Caki2 (cell line): ENCODE measurements at regions not wholly inside any gene's neighbourhood (a gene's known extent, or its start where the extent isn't known, plus 50 kb on each side); places are given as distances from the start of the nearest gene placed in this dataset.

ENCODE experiments used
- DNase-seq: peaks from one replicate; pipeline ENCODE4 v3.0.0-alpha.2; 2015; ENCODE audit warnings: low read depth
- in situ Hi-C: cut with HindIII; loops from 2 replicates; pipeline ENCODE4 v1.10.0; 2016; ENCODE audit warnings: low sequenced_read_pairs, low pct_unique_long_range_greater_than_20kb, mixed read lengths

DNA sequence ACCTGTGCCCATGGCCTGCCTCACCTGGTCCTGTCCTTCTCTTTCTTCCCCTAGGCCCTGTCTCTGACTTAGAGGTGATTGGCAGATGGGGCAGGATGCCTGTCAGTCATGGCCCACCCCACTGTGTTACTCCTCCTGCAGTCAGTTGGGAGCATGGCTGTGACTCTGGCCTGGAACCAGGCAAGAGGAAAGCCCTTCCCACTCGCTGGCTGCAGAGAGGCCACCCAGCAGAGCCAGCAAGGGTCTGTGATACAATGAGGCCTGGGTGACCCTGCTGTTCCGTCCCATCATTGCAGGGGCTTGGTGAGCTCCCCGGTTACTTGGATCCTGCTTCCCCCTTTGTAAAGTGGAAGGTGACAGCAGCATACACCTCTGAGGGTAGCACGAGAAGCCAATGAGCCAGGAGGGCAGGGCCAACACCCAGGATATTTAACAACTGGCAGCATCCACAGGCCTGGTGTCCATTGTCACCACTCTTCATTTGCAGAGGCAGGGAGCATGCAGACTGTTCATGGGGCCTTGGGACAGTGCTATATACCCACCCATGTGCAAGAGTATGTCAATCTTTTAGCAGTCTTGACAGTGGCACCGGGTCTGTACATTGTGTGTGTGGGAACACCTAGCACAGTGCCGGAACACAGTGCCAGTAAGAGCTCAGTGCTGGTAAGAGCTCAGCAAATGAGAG lies 191.0 kb upstream of the C1orf174 start:
- in situ Hi-C loops, result no loop called here
- no peak for DNase-seq

DNA sequence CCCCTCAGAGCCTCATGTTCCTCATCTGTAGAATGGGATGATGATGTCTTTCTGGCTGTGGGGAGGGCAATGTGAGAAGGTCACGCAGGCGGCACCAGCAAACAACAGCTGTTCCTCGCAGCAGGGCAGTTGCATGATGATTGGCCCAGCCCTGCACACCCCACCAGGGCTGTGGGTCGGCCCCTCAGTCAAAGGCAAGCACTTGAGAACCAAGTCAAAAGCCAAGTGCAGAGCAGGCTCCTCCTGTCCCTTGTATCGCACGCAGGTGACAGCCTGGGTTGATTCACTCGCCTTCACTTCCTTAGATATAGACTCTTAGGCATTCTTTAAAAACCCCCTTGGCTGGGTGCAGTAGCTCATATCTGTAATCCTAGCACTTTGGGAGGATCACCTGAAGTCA lies 191.9 kb upstream of the C1orf174 start:
- no peak for DNase-seq
- in situ Hi-C loops, result no loop called here

DNA sequence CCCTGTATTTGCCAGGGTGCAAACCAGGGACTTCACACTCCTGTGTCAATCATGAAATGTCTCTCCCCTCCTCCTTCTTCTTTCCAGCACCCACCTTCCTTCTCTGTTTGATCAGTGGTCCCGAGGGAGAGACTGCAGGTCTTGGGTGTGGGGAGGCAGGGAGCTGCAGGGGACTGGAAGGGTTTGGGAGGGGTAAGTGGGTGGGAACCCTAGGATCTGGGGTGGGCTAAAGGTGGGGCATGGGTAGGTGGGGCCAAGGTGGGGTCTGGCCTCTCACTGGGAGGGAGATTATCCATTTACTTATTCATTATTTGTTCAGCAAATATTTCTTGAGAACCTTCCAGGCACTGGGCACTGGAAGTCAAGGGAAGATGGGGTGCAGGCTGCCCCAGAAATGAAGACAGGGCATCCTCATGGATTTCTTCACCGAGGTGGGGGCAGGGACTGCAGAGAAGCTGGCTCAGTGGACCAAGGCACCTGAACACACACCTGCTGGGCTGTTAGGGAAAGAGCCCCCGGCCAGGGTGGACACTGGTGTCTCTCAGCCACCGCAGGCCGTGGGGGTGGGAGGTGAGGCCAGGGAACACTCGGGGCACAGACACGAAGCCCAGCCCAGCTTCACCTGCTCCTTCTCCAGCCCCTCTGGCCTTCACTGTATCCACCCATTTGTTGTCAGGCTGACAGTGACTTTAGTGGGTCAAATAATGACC lies 193.9 kb upstream of the C1orf174 start:
- no peak for DNase-seq

DNA sequence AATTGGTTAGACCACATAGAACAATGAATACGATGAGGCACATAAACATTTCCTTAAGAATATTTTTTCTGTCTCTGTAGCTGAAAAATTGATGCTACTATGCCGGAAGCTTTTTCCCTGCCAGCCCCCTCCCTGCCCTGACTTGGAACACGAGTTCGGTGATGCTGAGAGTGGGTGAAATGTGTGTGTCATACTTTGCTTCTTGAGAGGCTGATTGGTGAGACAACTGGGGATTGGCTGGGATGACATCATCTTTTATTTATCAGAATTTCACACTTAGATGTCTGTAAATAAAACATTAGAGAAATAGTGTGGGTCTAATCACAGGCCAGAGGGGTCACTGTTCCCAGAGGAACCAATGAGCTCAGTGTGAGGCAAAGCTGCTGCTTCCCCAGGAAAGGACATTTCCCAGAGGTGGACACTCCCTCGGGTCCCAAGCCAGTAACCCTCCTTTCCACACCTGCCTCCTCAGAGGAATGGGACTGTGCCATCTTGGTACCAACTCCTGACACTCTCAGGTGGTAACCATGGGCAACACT lies 195.4 kb upstream of the C1orf174 start:
- in situ Hi-C loops, result no loop called here
- DNase-seq, result no peak

More for the DNA sequence above, 193.9 kb upstream of the C1orf174 start:
- in situ Hi-C loops, result no loop called here

DNA sequence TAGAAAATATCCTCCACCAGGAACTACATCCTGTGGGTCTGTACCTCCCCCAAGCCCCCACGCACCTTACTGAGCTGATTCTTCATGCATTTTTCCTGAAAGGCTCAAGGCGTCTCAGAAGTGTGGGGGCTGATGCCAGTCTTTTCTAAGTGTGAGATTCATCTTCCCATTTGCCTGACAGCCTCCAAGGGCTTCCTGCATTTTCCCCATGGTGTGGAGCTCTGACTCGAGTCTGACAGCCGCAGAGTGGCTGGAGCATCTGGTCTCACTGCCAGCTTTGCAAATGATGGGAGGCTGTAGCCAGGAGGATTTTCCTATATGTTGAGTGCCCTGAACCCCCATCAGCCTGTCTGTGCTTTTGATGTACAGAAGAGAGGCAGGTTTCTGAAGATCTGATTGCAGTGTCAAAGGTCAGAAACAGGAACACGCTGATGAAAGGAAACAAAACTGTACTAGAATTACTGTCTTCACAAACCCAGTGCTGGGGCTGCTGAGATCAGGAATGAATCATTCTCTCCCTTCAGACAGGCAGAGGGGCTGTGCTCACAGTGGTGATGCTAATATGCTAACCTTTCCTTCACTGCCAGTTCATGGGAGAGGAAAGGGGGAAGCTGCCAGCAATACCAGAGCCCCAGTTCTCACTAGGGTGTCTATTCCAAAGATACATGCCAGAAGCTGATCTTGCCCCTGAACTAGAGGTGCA lies 201.5 kb upstream of the C1orf174 start:
- DNase-seq, result no peak
- in situ Hi-C loops, result no loop called here

DNA sequence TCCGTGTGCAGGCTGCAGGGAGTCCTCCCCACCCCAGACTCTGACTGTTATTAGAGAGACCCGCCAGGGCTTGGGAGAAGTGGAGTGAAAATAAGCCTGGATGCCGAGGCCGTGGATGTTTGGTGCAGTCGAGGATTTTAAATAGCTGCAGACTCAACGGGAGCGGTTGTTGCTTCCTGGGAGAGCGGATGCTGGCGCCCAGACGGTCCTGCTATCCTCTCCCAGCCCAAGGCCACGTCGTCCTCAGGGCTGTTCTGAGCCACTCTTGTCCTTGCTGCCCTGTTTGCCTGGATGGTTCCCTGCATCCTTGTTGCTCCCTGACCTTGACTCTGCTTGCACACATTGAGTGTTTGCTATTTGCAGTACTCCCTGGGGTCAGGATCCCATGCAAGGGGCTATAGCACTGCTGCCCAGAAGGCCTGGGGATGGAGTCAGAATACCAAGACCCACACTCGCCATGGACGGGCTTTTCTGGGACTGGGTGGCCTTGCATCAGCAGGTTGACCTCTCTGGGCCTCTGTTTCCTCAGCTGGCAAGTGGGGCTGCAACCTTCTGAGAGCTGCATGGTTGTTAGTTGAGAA lies 205.3 kb upstream of the C1orf174 start:
- DNase-seq, result no peak
- in situ Hi-C loops, result no loop called here

DNA sequence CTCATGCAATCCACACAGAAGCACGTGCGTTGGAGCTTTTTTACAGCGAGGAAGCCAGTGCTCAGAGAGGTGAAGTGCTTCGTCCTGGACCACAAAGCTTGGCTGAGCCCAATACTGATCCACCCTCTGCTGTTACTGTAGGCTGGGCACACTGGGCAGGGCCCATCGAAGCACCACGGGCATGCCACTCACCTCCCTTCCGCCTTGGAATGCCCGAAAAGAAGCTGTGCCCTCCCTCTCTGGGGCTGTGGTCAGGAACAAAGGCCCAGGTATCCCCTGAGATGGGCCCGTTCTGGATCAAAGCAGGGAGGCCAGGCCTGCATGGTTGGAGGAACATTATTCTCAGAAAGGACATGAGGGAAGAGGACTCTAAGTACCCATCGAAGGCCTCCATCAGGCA lies 206.7 kb upstream of the C1orf174 start:
- no peak for DNase-seq
- in situ Hi-C loops, result no loop called here

DNA sequence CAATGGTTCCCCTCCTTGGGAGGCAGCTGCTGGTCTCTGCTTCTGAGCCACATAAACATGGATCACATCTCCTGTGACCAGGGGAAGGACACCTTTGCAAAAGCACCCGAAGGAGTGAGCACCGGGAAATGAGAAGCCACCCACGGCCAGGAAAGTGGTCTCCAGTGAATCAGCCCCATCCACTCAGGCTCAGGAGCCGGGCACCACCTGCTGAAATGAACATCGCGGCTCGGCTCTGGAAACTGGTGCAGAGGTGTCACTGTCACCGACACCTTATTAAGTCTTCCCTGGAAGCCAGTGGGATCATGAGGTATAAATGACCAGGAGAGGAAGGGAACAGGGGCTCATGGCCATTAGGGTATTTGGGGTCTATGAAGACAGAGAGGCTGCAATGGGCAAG lies 207.2 kb upstream of the C1orf174 start:
- no peak for DNase-seq
- in situ Hi-C loops, result no loop called here

DNA sequence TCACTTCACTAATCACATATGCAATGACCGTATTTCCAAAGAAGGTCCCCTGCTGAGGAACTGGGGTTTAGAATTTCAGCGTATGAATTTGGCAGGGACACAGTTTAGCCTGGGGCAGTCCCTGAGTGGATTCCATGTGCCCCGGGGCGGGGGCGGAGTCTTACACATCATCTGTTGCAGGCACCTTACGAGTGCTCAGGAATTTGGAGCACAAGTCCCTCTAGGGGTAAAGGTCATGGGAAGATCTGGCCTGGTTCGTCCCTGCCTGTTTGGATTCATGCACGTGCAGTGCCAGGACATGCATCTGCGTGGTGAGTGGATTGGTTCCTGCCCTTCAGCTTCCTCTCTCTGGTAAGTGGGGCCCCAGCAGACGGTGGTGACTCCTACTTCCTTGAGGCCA lies 208.3 kb upstream of the C1orf174 start:
- no peak for DNase-seq

DNA sequence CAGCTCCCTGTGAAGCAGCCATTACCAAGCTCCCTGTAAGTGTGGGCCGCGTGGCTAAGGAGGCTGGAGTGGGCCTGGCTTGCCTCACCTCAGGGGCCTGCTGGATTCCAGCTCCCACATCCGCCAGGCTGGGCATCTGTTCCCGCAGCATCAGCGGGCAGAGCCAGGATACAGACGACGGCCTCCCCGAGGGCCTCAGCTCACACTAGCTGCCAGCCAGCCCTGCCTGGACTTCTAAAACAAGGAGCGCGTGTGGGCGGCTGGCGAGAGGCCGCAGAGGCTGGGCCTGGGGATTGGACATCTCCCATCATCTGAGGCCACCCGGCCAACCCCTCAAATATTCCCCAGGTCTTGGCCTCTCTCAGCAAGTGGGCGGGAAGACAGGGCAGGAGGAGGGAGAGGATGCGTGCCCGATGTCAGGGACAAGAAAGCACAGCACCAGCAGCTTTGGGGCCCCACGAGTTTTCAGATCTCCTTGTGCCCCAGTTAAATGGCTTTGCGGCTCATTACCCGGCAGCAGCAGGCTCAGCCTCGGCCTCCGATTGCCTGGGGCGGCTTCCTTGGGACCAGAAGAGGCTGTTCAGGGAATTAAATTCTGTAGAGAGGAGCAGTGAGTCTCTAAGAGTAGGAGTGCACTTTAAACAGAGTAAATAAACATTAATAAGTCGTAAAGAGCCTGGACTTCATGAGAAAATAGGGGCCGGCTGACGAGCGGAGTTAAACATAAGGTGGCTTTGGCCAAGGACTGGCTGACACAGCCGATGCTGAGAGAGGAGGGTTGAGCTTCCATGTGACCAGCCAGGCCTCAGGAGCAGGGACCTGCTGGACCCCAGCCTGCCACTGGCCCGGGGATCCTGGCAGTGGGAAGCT lies 208.9 kb upstream of the C1orf174 start:
- in situ Hi-C loops, result no loop called here
- DNase-seq, result no peak

More for the DNA sequence above, 208.3 kb upstream of the C1orf174 start:
- in situ Hi-C loops, result no loop called here

DNA sequence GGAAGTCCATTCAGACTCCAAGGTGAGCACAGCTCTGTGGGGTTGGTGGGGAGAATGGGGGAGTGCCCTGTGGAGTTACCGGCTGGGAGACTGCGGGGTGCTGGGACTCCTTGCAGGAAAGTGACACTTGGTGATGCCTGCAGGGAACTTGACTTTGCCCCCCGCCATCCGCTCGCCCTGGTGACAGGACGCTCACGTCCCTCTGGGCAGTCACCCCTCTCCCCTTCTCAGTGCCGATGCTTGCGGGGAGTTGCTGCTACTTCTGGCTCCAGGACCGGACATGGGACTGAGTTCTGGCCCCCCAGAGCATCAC lies 209.5 kb upstream of the C1orf174 start:
- DNase-seq, result no peak
- in situ Hi-C loops, result no loop called here

DNA sequence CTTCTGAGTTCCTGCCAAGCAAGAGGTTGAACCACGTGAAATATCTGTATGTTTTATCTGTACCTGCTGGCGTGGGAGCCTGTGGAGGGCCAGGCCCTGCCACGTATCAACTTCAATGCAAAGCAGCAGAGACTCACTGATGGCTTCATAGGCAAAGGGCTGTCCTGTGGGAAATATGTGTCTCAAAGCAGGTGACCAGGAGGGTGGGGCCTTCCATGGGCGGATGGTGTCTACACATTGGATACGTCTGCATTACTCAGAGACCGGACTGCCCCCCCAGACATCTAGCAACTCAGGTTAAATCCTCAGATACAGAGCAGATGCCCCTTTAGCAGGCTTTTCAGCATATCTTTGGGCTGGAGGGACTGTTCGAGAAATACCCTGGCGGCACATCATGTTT lies 210.8 kb upstream of the C1orf174 start:
- in situ Hi-C loops, result no loop called here
- DNase-seq, result no peak

DNA sequence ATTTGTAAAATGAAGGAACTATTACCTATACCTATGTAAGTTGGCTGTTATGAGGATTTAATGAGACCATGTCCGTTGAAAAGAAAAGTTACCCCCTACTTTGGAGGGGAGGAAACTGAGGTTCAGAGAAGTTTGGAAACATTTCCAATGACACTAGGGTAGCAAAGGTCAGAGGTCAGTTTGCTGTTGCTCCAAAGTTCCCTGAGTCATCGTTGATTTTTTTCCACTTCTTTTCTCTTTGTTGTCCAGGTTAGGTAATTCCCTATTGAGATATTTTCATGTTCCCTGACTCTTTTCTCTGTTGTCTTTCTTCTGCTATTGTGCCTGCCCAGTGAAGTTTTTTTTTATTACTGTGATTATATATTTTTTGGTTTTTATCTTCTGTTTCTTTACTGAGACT lies 213.8 kb upstream of the C1orf174 start:
- in situ Hi-C loops, result no loop called here

DNA sequence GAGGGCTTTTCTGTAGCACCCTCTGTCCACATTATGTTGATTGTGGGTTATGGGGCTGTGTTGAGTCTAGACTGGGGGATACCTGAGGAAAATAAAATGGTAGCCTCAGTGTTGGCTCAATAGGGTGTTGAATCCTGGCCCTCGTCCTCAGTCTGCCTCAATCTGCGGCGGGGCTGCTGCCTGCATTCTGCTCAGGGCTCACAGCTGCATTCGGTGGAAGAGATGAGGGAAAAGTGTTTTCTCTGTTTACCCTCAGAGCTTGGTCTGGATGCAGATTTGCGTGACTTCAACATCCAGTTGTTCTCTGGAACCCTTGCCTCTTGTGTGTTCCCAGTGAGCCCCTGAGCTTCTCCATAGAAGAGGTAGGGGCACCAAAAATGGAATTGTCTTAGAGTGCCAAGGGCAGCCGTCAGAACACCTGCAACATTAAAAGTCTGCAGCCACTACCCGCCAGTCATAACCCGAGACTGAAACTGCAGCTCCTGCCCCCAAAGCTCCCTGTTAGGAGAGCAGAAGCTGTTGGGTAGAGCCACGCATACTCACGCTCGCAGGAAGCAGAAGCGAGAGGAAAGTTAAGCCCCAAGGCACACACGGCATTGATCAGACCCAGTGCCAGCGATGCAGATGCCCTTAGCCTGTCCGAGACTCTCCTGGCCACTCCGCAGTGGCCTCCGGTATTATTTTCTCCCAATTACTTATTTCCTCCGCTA lies 215.3 kb upstream of the C1orf174 start:
- in situ Hi-C loops, result no loop called here
- no peak for DNase-seq

More for the DNA sequence above, 213.8 kb upstream of the C1orf174 start:
- no peak for DNase-seq

DNA sequence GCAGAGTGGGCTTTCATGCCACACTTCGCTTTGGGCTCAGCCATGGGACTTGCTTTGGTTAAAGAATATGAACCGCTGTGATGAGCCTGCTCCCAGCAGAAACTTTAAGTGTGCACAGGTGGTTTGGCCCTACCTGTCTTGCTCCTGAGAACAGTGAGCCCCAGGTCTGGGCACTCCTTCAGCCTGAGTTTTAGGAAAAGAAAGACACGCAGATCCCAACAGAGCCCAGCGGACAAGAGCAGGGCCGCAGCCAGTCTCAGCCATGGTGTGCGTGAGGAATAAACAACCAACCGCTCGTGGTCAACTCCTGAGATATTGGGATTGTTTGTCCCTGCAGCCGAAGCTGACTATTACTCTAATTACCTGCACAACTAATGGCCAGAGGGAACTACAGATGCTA lies 217.1 kb upstream of the C1orf174 start:
- no peak for DNase-seq
- in situ Hi-C loops, result no loop called here

DNA sequence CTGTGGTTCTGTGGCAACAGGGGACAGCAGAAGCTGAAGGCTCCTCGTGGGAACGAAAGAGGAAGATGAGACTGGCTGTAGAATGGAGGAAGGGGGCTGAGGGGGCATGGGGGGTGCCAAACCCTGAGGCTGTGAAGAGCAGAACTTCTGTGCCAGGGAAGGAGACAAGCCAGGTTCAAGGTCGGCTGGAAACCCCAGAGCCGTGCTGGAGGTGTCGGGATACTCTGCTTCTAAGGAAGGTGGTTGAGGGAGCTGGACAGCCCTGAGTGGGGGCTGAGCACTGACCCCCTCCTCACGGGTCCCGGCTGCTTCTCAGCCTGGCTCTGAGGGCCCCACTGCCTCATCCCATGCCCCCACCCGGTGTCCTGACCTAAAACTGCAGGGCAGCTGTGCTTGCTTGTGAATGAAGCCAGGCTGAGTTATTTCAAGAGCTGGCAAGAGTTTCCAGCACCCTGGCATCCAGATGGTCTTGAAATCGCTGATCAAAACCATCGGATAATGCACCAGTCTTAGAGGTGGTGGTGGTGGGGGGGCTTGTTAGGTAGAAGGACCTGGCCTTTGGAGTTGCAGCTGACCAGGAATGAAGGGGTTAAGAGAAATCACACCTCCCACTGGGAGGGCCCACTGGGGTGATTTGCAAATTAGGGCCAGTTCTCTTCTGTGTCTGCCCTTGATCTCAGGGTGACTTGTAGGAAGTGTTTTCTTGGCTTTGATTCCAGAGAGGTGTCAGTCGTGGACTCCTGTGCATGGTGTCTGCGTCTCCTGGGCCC lies 218.9 kb upstream of the C1orf174 start:
- in situ Hi-C loops, result no loop called here
- no peak for DNase-seq
